ENCODE measurements at regions not wholly inside any gene's neighbourhood (a gene's known extent, or its start where the extent isn't known, plus 50 kb on each side); places are given as distances from the start of the nearest gene placed in this dataset.

GRCh38 chr11:24238771-24239645, 257.8 kb upstream of the LUZP2 start:
- no peak overlapping the region for H3K4me3 ChIP-seq (ENCODE audit: low read length)
- no peak for TF ChIP-seq CTCF (IDR thresholded peaks at IDR 0.05; ENCODE audit: insufficient read depth, low read depth, low read length, missing control alignments)
- peak; percentile 18 for DNase-seq (ENCODE audit: low read depth)

- TF ChIP-seq CTCF (IDR thresholded peaks at IDR 0.05; ENCODE audit: insufficient read depth, low read depth, low read length, missing control alignments) = no peak
- DNase-seq (ENCODE audit: low read depth) = no peak
- no peak overlapping the region for H3K4me3 ChIP-seq (ENCODE audit: low read length)
These were observed 256.9 kb upstream of the LUZP2 start for GRCh38 chr11:24239930-24240329.

GRCh38 chr11:24240496-24241175, 256.2 kb upstream of the LUZP2 start:
- TF ChIP-seq CTCF (IDR thresholded peaks at IDR 0.05; ENCODE audit: insufficient read depth, low read depth, low read length, missing control alignments) = no peak
- H3K4me3 ChIP-seq (ENCODE audit: low read length) = no peak overlapping the region
- no peak for DNase-seq (ENCODE audit: low read depth)

- no peak for DNase-seq (ENCODE audit: low read depth)
- no peak overlapping the region for H3K4me3 ChIP-seq (ENCODE audit: low read length)
- TF ChIP-seq CTCF (IDR thresholded peaks at IDR 0.05; ENCODE audit: insufficient read depth, low read depth, low read length, missing control alignments) = no peak
These were observed 250.1 kb upstream of the LUZP2 start for GRCh38 chr11:24246715-24247114.

- H3K4me3 ChIP-seq (ENCODE audit: low read length) = no peak overlapping the region
- no peak for TF ChIP-seq CTCF (IDR thresholded peaks at IDR 0.05; ENCODE audit: insufficient read depth, low read depth, low read length, missing control alignments)
- DNase-seq (ENCODE audit: low read depth) = no peak
These were observed 249.0 kb upstream of the LUZP2 start for GRCh38 chr11:24247846-24248245.

GRCh38 chr11:24249921-24250320, 246.9 kb upstream of the LUZP2 start:
- H3K4me3 ChIP-seq (ENCODE audit: low read length) = no peak overlapping the region
- no peak for DNase-seq (ENCODE audit: low read depth)
- no peak for TF ChIP-seq CTCF (IDR thresholded peaks at IDR 0.05; ENCODE audit: insufficient read depth, low read depth, low read length, missing control alignments)
